Fibroblast of skin of scalp (primary cell): ENCODE measurements at regions not wholly inside any gene's neighbourhood (a gene's known extent, or its start where the extent isn't known, plus 50 kb on each side); places are given as distances from the start of the nearest gene placed in this dataset.

Experiments used
- DNase-seq: peaks from one replicate; pipeline ENCODE4 v3.0.0-alpha.2; 2013

DNA sequence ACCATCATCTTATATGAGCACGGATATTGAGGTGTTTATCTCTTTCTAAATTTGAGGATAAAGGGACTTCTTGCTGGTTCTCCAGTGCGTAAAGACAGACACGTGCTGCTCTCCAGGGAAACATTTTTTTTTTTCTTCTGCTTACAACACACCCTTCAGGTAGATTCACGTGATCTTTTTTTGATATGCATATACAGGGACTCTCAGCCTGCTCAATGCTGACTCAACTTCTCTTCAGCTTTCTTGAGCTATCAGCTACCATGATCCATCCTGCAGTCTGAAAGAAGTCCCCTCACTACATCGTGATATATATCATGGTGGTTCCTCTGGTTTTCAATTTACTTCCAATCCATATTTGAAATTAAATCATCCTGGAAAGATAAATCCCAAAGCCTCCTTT is 87.1 kb upstream of the SLITRK3 start:
- DNase-seq = no peak

DNA sequence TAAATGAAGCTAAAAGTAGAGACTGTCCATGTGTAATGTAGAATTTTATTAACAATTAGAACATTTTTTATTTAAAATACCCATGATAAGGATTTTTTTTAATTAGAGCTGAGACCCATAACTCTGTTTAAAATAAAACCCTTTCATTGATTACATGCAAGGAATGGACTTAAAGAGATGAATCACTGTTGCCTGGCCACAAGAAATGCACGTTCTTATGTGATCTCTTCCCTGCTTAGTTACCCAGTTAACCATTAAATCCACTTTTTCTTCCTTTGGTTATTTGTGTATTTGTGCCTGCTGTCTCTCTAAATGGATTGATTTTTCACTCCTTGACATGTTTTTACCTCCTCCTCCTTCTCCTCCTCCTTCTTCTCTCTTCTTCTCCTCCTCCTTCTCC is 83.3 kb upstream of the SLITRK3 start:
- no peak for DNase-seq

- DNase-seq = no peak
Observed at GRCh38 chr3:165273411-165273810, 77.2 kb upstream of the SLITRK3 start.

DNA sequence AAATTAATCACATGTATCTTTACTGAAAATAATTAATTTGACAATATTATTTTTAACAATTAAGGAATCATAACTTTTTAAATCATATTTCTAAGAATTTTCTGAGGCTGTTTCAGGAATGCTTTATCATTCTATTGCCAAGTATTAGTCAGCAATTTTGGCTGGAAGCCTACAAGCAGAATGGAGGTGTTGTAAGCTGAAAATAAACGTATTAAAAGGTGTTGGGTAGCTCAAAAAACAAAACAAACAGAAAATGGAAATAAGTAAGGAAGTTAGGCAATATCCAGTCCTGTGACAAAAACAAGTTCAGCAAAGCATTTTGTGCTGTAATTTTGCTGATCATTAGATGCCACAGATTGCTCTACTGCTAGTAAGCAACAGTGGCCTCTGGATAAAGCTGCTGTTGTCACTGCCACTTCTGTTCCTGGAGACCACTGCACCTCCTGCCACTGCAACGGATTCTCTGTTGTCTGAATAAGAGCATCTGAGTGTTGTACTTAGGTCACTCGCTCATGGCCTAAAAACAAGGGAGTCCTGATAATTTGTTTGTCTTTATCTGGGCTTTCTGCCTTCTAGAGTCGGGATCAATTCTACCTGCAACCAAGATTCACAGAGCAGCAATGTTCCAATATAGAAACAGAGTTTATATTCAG is 63.5 kb upstream of the SLITRK3 start:
- DNase-seq = peak; percentile 6

DNA sequence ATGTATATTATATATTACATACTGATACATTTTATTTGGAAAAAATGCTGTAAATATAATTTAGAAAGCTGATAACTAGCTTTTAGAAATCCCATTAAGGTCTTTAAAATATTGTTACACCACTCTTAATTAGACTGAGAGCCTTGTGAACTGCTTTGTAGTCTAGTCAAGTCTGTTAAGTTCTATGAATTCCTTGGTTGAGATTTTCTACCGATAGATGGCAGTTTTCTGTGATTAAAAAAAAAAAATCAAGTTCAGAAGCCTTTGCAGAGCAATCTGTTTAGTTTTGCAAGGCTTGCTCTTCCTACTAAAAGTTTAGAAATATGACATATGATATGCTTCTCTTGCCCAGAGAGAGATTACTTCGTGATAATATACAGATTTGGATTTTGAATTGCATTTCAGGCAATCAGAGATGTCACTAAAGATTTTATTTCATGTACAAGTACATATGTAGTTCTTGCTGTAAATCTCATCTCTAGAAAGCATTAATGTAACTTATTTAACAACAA is 60.4 kb upstream of the SLITRK3 start:
- DNase-seq = no peak

DNA sequence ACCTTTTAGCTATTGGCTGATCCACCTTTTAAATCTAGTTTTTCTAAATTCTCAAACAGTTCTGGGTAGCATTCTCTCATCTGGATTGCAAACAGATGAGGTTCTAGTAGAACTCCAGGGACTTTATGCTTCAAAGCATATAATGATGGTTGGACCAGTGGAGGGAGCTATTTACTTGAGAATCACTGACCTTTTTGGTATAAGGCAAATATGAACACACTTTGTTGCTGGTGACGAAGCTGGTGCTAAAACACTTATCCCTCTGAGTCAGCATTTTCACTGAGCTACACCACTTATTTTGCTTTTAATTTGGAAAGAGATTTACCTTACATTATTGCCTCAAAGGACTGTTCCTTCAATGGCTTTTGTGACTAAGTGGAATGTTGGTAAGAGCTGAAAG is 58.6 kb upstream of the SLITRK3 start:
- peak; percentile 2 for DNase-seq
